ENCODE measurements at regions not wholly inside any gene's neighbourhood (a gene's known extent, or its start where the extent isn't known, plus 50 kb on each side); places are given as distances from the start of the nearest gene placed in this dataset.

DNA sequence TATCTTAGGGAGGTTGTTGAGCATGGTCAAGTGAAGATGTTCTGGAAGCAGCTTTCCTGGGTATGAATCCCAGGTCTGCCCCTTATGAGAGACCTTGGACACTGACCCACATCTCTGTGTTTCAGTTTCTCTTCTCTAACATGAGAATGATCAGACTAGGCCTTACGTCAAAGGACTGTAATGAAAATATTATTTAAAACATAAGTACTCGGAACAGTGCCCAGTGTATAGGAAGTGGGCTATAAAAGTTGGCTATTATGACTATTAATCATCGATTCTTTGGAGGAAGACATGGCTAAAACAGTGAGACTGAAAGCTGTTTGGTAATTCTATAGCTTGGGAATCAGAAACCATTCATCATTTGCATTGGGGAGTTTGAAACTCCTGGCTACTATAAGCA lies 65.3 kb upstream of the MYO10 start:
- H3K36me3 ChIP-seq (ENCODE audit: control insufficient read depth, insufficient read depth, low read length) = no peaks in the 10 kb centered on the region
- 0% methylated on average over 3 of the region's 3 CpGs for WGBS (ENCODE audit: insufficient coverage, low coverage, missing lambda C conversion rate)
- H2AFZ ChIP-seq (ENCODE audit: low read depth, low read length) = no peak overlapping the region
- no peak overlapping the region for H3K9ac ChIP-seq (ENCODE audit: insufficient read depth in 1 of 2, low read depth in 2 of 2, low read length in 2 of 2)
- BruUV-seq (replicated peaks) = no TSS peak
- ChIA-PET POLR2A (interaction anchor here (0.7 kb wide), 1 partner anchor 17 kb away, joined by 3 read pairs; no protein-coding TSS in a partner anchor), CTCF (ENCODE audit: low intra/inter-chr PET ratio) (no interaction called here)
- FAIRE-seq (no peak), ATAC-seq (no peak), DNase-seq (ENCODE audit: extremely low read depth in 1 of 4, low spot score in 3 of 4) (no peak)
- TF ChIP-seq HCFC1 (IDR thresholded peaks at IDR 0.05; ENCODE audit: low read depth, low read length) (no peak), NCOR1 (IDR thresholded peaks at IDR 0.05) (no peak), ZC3H8 (IDR thresholded peaks at IDR 0.05) (no peak), RB1 (IDR thresholded peaks at IDR 0.05; ENCODE audit: low read depth) (no peak), SMAD1 (IDR thresholded peaks at IDR 0.05; ENCODE audit: low read depth, low read length, partially characterized antibody) (no peak), ZNF282 (CRISPR knock-in tag; IDR thresholded peaks at IDR 0.05) (no peak)
- TF ChIP-seq, protein P1, sequence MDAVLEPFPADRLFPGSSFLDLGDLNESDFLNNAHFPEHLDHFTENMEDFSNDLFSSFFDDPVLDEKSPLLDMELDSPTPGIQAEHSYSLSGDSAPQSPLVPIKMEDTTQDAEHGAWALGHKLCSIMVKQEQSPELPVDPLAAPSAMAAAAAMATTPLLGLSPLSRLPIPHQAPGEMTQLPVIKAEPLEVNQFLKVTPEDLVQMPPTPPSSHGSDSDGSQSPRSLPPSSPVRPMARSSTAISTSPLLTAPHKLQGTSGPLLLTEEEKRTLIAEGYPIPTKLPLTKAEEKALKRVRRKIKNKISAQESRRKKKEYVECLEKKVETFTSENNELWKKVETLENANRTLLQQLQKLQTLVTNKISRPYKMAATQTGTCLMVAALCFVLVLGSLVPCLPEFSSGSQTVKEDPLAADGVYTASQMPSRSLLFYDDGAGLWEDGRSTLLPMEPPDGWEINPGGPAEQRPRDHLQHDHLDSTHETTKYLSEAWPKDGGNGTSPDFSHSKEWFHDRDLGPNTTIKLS (IDR thresholded peaks at IDR 0.05; ENCODE audit: borderline replicate concordance, low read depth) = no peak
- TF ChIP-seq, protein P2, sequence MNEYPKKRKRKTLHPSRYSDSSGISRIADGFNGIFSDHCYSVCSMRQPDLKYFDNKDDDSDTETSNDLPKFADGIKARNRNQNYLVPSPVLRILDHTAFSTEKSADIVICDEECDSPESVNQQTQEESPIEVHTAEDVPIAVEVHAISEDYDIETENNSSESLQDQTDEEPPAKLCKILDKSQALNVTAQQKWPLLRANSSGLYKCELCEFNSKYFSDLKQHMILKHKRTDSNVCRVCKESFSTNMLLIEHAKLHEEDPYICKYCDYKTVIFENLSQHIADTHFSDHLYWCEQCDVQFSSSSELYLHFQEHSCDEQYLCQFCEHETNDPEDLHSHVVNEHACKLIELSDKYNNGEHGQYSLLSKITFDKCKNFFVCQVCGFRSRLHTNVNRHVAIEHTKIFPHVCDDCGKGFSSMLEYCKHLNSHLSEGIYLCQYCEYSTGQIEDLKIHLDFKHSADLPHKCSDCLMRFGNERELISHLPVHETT (CRISPR knock-in tag; conservative IDR thresholded peaks at IDR 0.05 in 1 of 2, IDR thresholded peaks at IDR 0.05 in 1 of 2) = no peak
- H3K27ac ChIP-seq (ENCODE audit: extremely low read depth, low read depth, low read length) = no peak overlapping the region
- H3K4me3 ChIP-seq = no peak overlapping the region
- H3K9me1 ChIP-seq (ENCODE audit: control insufficient read depth, insufficient read depth, low read length) = no peaks in the 10 kb centered on the region
- H3K4me1 ChIP-seq (replicated peaks in 1 of 2; ENCODE audit: control insufficient read depth in 2 of 2, insufficient read depth in 2 of 2, low read length in 2 of 2) = no peaks in the 10 kb centered on the region
- H4K20me1 ChIP-seq (replicated peaks; ENCODE audit: control insufficient read depth, insufficient read depth, low read length) = no peaks in the 10 kb centered on the region
- peaks cover 6 to 17% of the 10 kb centered on the region in 2 experiments; a peak in 2 of 5 replicates for H3K27me3 ChIP-seq (ENCODE audit: control insufficient read depth in 2 of 2, insufficient read depth in 2 of 2, low read length in 2 of 2)
- intact Hi-C loops (cut with micrococcal nuclease) = no loop called here
- in situ Hi-C loops (cut with MboI) = no loop called here
- H3K79me2 ChIP-seq (ENCODE audit: control insufficient read depth, insufficient read depth, low read length) = no peaks in the 10 kb centered on the region
- H3K9me3 ChIP-seq (replicated peaks; ENCODE audit: control insufficient read depth, insufficient read depth, low read depth, low read length) = no peaks in the 10 kb centered on the region
- H3K4me2 ChIP-seq (ENCODE audit: insufficient read depth, low read length) = no peak overlapping the region
